PC-3 (cell line): ENCODE measurements at regions not wholly inside any gene's neighbourhood (a gene's known extent, or its start where the extent isn't known, plus 50 kb on each side); places are given as distances from the start of the nearest gene placed in this dataset.
"Not testable (repeated sequence)": the region's sequence is repeated elsewhere in the genome, so short reads cannot be mapped to it uniquely, and the experiment has no call there.

Experiments used
- ATAC-seq: fragments of 200-7000 bp; cut with Tn5 transposase; 2 replicates; pipeline ENCODE4 v1.9.1; 2020; ENCODE audit warnings: mild to moderate bottlenecking, moderate library complexity
- BruUV-seq: library from RNA; stranded (reverse); fragments of 400-500 nt; replicated peaks from 2 replicates; lab custom pipeline; 2021; lab: Mats Ljungman, UMichigan
- CTCF ChIA-PET: fragments of 300-600 bp; sonication (Branson Sonifier 250); formaldehyde crosslinking; loops from one replicate; lab custom pipeline; 2022; ENCODE audit warnings: antibody characterized with exemption; lab: Charles Lee
- POLR2A ChIA-PET: fragments of 300-600 bp; sonication (Branson Sonifier 250); formaldehyde crosslinking; loops from one replicate; lab custom pipeline; 2022; ENCODE audit warnings: antibody characterized with exemption; ENCODE audit not compliant: unreplicated experiment; lab: Charles Lee
- DNase-seq: peaks from one replicate; pipeline ENCODE4 v3.0.0-alpha.2; 2015
- H2AFZ ChIP-seq: fragments of 300-600 bp; sonication (generic); 2 replicates; pipeline ENCODE4 v1.6.0; 2016; ENCODE audit warnings: antibody characterized with exemption, low read length
- H3F3A ChIP-seq: fragments of 300-600 bp; sonication (generic); one replicate; pipeline ENCODE4 v1.6.0; 2017; ENCODE audit warnings: antibody characterized with exemption, low read length, control low read depth, mild to moderate bottlenecking; ENCODE audit not compliant: unreplicated experiment
- H3K27ac ChIP-seq: fragments of 300-600 bp; sonication (generic); 2 replicates; pipeline ENCODE4 v1.5.1; 2016; ENCODE audit warnings: mild to moderate bottlenecking, low read length
- H3K27me3 ChIP-seq: fragments of 300-600 bp; sonication (generic); 2 replicates; pipeline ENCODE4 v1.6.1; 2016; ENCODE audit warnings: low read length, mixed read lengths
- H3K36me3 ChIP-seq: fragments of 300-600 bp; sonication (generic); 2 replicates; pipeline ENCODE4 v1.6.1; 2016; ENCODE audit warnings: low read depth, mixed run types, low read length, mixed read lengths
- H3K4me1 ChIP-seq: fragments of 300-600 bp; sonication (generic); 2 replicates; pipeline ENCODE4 v1.5.1; 2016; ENCODE audit warnings: low read length; ENCODE audit not compliant: insufficient read depth
- H3K4me2 ChIP-seq: fragments of 300-600 bp; sonication (generic); 2 replicates; pipeline ENCODE4 v1.6.0; 2016; ENCODE audit warnings: low read length
- H3K4me3 ChIP-seq: fragments of 300-600 bp; sonication (generic); 2 replicates; pipeline ENCODE4 v1.5.1; 2016; ENCODE audit warnings: mild to moderate bottlenecking, low read length, mixed read lengths
- H3K79me2 ChIP-seq: fragments of 300-600 bp; sonication (generic); 2 replicates; pipeline ENCODE4 v1.6.1; 2017; ENCODE audit warnings: low read length, mixed read lengths
- H3K9ac ChIP-seq: fragments of 300-600 bp; sonication (generic); 2 replicates; pipeline ENCODE4 v1.6.0; 2016; ENCODE audit warnings: mild to moderate bottlenecking, low read length
- H3K9me2 ChIP-seq: fragments of 300-600 bp; sonication (generic); replicated peaks from 2 replicates; pipeline ENCODE4 v1.6.1; 2016; ENCODE audit warnings: mixed run types, low read length, mixed read lengths
- H3K9me3 ChIP-seq: fragments of 300-600 bp; sonication (generic); 2 replicates; pipeline ENCODE4 v1.6.1; 2016; ENCODE audit warnings: low read length, mixed read lengths
- H4K20me1 ChIP-seq: fragments of 300-600 bp; sonication (generic); 2 replicates; pipeline ENCODE4 v1.6.1; 2016; ENCODE audit warnings: low read length, mixed read lengths
- EZH2 ChIP-seq: fragments of 300-600 bp; sonication (generic); IDR thresholded peaks from one replicate; pipeline ENCODE4 v1.6.1; 2017; ENCODE audit warnings: antibody characterized with exemption, mild to moderate bottlenecking, low read length; ENCODE audit not compliant: unreplicated experiment
- EZH2phosphoT487 ChIP-seq: fragments of 300-600 bp; sonication (generic); IDR thresholded peaks from 2 replicates; pipeline ENCODE4 v1.6.1; 2018; ENCODE audit warnings: mild to moderate bottlenecking, antibody characterized with exemption, low read length, borderline replicate concordance
- intact Hi-C: fragments of 100-400 bp; cut with micrococcal nuclease; formaldehyde crosslinking; loops from 2 replicates; pipeline ENCODE4 v1.9.0; 2023
- TF ChIP-seq, protein P1 (sequence below): fragments of 300-600 bp; sonication (generic); conservative IDR thresholded peaks from 2 replicates; pipeline ENCODE4 v1.5.1; 2017; ENCODE audit warnings: antibody characterized with exemption, low read depth, mild to moderate bottlenecking, low read length

GRCh38 chr21:20283836-20284235 is 714.4 kb upstream of the NCAM2 start:
- no peak for DNase-seq
- ATAC-seq, result no peak
- Histone ChIP-seq H3K9ac (no peak overlapping the region), H3K4me3 (no peak overlapping the region), H3K9me2 (no peaks in the 10 kb centered on the region), H3K79me2 (no peaks in the 10 kb centered on the region), H3K9me3 (0 out of 2 replicates have a peak, but pooled peaks cover 3% of the 10 kb centered on the region), H3K4me2 (no peak overlapping the region), H3K27me3 (no peaks in the 10 kb centered on the region), H3F3A (no peaks in the 10 kb centered on the region), H2AFZ (no peak overlapping the region), H3K27ac (no peak overlapping the region), H3K36me3 (no peaks in the 10 kb centered on the region), H4K20me1 (no peaks in the 10 kb centered on the region), H3K4me1 (no peaks in the 10 kb centered on the region)
- no TSS peak for BruUV-seq
- TF ChIP-seq, protein P1, sequence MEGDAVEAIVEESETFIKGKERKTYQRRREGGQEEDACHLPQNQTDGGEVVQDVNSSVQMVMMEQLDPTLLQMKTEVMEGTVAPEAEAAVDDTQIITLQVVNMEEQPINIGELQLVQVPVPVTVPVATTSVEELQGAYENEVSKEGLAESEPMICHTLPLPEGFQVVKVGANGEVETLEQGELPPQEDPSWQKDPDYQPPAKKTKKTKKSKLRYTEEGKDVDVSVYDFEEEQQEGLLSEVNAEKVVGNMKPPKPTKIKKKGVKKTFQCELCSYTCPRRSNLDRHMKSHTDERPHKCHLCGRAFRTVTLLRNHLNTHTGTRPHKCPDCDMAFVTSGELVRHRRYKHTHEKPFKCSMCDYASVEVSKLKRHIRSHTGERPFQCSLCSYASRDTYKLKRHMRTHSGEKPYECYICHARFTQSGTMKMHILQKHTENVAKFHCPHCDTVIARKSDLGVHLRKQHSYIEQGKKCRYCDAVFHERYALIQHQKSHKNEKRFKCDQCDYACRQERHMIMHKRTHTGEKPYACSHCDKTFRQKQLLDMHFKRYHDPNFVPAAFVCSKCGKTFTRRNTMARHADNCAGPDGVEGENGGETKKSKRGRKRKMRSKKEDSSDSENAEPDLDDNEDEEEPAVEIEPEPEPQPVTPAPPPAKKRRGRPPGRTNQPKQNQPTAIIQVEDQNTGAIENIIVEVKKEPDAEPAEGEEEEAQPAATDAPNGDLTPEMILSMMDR, result no peak
- TF ChIP-seq EZH2phosphoT487 (no peak), EZH2 (no peak)
- intact Hi-C loops, result no loop called here
- POLR2A ChIA-PET, result no interaction called here
- CTCF ChIA-PET, result no interaction called here

DNA sequence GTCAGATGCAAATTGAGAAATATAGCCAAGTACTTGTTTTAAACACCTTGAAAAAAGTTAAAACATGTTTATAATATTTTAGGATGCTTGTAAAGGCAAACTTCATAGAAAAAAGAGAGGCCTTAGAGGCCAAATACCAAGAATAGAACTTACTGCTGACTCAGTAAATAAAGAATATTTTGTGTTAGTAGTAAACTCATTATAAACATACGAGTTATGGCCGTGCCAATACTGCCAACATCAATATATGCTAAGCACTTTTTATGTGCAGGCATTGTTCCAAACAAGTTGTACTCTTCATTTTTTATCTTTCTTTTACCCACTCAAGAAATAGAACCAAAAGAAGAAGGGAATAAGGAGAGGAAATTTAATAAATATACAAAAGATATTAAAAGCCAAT is 705.9 kb upstream of the NCAM2 start:
- H3K4me3 ChIP-seq, result no peak overlapping the region
- no peak for TF ChIP-seq EZH2phosphoT487
- no peak for TF ChIP-seq EZH2
- TF ChIP-seq, protein P1, result no peak
- H3K4me1 ChIP-seq, result no peaks in the 10 kb centered on the region
- no peaks in the 10 kb centered on the region for H4K20me1 ChIP-seq
- intact Hi-C loops, result no loop called here
- DNase-seq (no peak), ATAC-seq (no peak)
- H3K9ac ChIP-seq, result no peak overlapping the region
- H3K4me2 ChIP-seq, result no peak overlapping the region
- no peaks in the 10 kb centered on the region for H3K27me3 ChIP-seq
- ChIA-PET POLR2A (no interaction called here), CTCF (no interaction called here)
- H3K79me2 ChIP-seq, result no peaks in the 10 kb centered on the region
- no peaks in the 10 kb centered on the region for H3F3A ChIP-seq
- BruUV-seq, result no TSS peak
- no peak overlapping the region for H3K27ac ChIP-seq
- H3K9me2 ChIP-seq, result no peaks in the 10 kb centered on the region
- H3K9me3 ChIP-seq, result no peaks in the 10 kb centered on the region
- H3K36me3 ChIP-seq, result no peaks in the 10 kb centered on the region
- no peak overlapping the region for H2AFZ ChIP-seq

DNA sequence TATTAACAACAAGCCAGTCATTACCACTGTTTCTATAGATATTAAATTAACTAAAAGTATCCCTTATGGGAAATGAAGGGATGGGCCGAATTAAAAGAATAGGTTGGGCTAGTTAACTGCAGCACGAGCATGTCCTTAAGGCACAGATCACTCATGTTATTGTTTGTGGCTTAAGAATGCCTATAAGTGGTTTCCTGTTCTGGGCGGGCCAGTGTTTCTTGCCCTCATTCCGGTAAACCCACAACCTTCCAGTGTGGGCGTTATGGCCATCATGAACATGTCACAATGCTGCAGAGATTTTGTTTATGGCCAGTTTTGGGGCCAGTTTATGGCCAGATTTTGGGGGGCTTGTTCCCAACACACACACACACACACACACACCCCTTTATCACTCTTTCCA is 705.4 kb upstream of the NCAM2 start:
- POLR2A ChIA-PET, H4K20me1 ChIP-seq, BruUV-seq, H3K9me2 ChIP-seq, H3K27ac ChIP-seq, H3K9me3 ChIP-seq, H3K79me2 ChIP-seq, H3K27me3 ChIP-seq, H3F3A ChIP-seq, ATAC-seq, H3K9ac ChIP-seq, DNase-seq, H3K4me1 ChIP-seq, CTCF ChIA-PET, H2AFZ ChIP-seq, intact Hi-C loops, H3K4me2 ChIP-seq, H3K36me3 ChIP-seq, H3K4me3 ChIP-seq: not testable (repeated sequence)
